Lung (tissue), 11 donors: ENCODE measurements at regions not wholly inside any gene's neighbourhood (a gene's known extent, or its start where the extent isn't known, plus 50 kb on each side); places are given as distances from the start of the nearest gene placed in this dataset.

Experiments used
- ATAC-seq: fragments of 200-7000 bp; cut with Tn5 transposase; one replicate; pipeline ENCODE4 v1.9.1; 2020; ENCODE audit warnings: moderate number of reproducible peaks; ENCODE audit not compliant: insufficient read depth, low FRiP score
- DNase-seq, 3 donors: peaks; one replicate each; pipeline ENCODE4 v3.0.0-alpha.2; 2013 to 2017
- H3K27ac ChIP-seq, 2 donors: one replicate each; pipeline ENCODE4 v1.5.1; 2013; ENCODE audit warnings: mild to moderate bottlenecking in 2 of 2, moderate library complexity in 2 of 2, control low read depth in 1 of 2, inconsistent platforms in 1 of 2, low read depth in 1 of 2, low read length in 1 of 2
- H3K27me3 ChIP-seq, 3 donors: one replicate each; pipeline ENCODE4 v1.5.1; 2013; ENCODE audit warnings: low read length in 2 of 3; ENCODE audit not compliant: control insufficient read depth in 3 of 3, insufficient read depth in 3 of 3
- H3K36me3 ChIP-seq, 4 donors: one replicate each; pipeline ENCODE4 v1.5.1; 2013; ENCODE audit warnings: low read length in 4 of 4, mild to moderate bottlenecking in 1 of 4, moderate library complexity in 1 of 4; ENCODE audit not compliant: control insufficient read depth in 4 of 4, insufficient read depth in 4 of 4
- H3K4me1 ChIP-seq, 5 donors: one replicate each; pipeline ENCODE4 v1.5.1; 2013; ENCODE audit warnings: low read length in 5 of 5, mild to moderate bottlenecking in 2 of 5, moderate library complexity in 1 of 5; ENCODE audit not compliant: control insufficient read depth in 5 of 5, insufficient read depth in 5 of 5
- H3K4me3 ChIP-seq: one replicate; pipeline ENCODE4 v1.5.1; 2013; ENCODE audit warnings: mild to moderate bottlenecking, control low read depth, moderate library complexity
- H3K9ac ChIP-seq, 2 donors: one replicate each; pipeline ENCODE4 v1.5.1; 2013; ENCODE audit warnings: low read length in 2 of 2, control low read depth in 1 of 2; ENCODE audit not compliant: insufficient read depth in 1 of 2
- H3K9me3 ChIP-seq, 4 donors: one replicate each; pipeline ENCODE4 v1.5.1; 2013; ENCODE audit warnings: low read length in 3 of 4, mild to moderate bottlenecking in 1 of 4, moderate library complexity in 1 of 4; ENCODE audit not compliant: control insufficient read depth in 4 of 4, insufficient read depth in 3 of 4
- WGBS, 2 donors: extraction: QIAGEN DNeasy Blood & Tissue Kit; methylation state at CpG; one replicate each; pipeline ENCODE4 v1.1.7; 2013; 5-methylcytosine and 5-hydroxymethylcytosine counted together
- TF ChIP-seq, protein P1 (sequence below): IDR thresholded peaks from 2 replicates; pipeline ENCODE4 v1.5.1; 2012; ENCODE audit warnings: mild to moderate bottlenecking; ENCODE audit errors: control extremely low read depth, extremely low read depth
- donor health status: control.
- donor health status: control.
- donor health status: Bipolar disorder and iron deficiency.
- donor health status: healthy.
- donor health status: DM: yes; HTN: yes; CAD: no.

DNA sequence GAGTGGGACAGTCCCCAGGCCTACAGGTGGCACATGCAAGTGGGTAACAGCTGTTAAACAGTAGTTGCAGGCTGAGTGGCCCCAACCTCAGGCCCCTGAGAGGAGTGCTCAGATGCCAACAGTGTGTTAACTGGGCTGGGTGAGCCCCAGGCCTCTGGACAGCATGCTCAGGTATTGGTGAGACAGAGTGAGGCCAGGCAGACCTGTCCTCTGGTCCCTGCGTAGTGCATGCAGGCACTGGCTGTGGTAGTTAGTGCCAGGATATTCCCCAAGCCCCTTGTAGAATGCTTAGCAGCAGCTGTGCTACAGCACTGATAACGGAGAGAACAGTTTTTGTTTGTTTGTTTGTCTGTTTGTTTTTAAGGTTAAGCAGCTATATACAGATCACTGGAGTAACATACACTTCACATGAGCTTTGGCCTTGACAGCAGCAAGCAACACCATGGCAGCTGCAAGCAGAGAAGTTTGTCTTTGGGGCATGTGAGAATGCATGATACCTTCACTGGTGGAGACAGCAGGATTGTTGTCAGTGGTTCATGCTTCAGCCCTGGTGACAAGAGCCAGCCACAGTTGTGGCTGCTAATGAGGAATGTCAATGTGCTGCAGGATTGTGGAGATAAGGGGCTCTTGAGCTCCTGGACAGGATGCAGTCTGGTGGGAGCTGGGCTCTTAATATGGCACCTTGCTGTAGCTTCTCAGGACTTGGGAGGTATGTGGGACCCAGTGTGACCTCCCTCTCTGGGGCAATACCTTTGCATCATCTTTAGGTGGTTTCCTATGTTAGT is 614.4 kb downstream of the CDH11 start:
- WGBS, 2 donors = 87 to 95% methylated on average over 2 of the region's 2 CpGs
- Histone ChIP-seq H3K36me3 (no peaks in the 10 kb centered on the region), H3K9me3 (peaks cover 0 to 6% (median 1%) of the 10 kb centered on the region in 4 donors), H3K27ac (no peak overlapping the region), H3K9ac (no peak overlapping the region), H3K4me3 (no peak overlapping the region), H3K4me1 (no peaks in the 10 kb centered on the region), H3K27me3 (no peaks in the 10 kb centered on the region)
- ATAC-seq (no peak), DNase-seq (no peak)
- TF ChIP-seq, protein P1, sequence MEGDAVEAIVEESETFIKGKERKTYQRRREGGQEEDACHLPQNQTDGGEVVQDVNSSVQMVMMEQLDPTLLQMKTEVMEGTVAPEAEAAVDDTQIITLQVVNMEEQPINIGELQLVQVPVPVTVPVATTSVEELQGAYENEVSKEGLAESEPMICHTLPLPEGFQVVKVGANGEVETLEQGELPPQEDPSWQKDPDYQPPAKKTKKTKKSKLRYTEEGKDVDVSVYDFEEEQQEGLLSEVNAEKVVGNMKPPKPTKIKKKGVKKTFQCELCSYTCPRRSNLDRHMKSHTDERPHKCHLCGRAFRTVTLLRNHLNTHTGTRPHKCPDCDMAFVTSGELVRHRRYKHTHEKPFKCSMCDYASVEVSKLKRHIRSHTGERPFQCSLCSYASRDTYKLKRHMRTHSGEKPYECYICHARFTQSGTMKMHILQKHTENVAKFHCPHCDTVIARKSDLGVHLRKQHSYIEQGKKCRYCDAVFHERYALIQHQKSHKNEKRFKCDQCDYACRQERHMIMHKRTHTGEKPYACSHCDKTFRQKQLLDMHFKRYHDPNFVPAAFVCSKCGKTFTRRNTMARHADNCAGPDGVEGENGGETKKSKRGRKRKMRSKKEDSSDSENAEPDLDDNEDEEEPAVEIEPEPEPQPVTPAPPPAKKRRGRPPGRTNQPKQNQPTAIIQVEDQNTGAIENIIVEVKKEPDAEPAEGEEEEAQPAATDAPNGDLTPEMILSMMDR = no peak

- ATAC-seq (no peak), DNase-seq (no peak)
- TF ChIP-seq, protein P1 = no peak
- no peak overlapping the region for H3K9ac ChIP-seq
- no peak overlapping the region for H3K27ac ChIP-seq
- no peak overlapping the region for H3K4me3 ChIP-seq
- no peaks in the 10 kb centered on the region for H3K27me3 ChIP-seq
- no peaks in the 10 kb centered on the region for H3K36me3 ChIP-seq
- H3K9me3 ChIP-seq = no peaks in the 10 kb centered on the region
- WGBS, 2 donors = 91 to 93% methylated on average over 1 of the region's 1 CpG
- H3K4me1 ChIP-seq = no peaks in the 10 kb centered on the region
Observed at GRCh38 chr16:64499211-64499610, 622.7 kb downstream of the CDH11 start.

GRCh38 chr16:64498363-64498762 is 623.5 kb downstream of the CDH11 start:
- H3K9me3 ChIP-seq = no peaks in the 10 kb centered on the region
- no peaks in the 10 kb centered on the region for H3K4me1 ChIP-seq
- ATAC-seq (no peak), DNase-seq (no peak)
- no peaks in the 10 kb centered on the region for H3K27me3 ChIP-seq
- WGBS, 2 donors = 82 to 89% methylated on average over 2 of the region's 2 CpGs
- H3K9ac ChIP-seq = no peak overlapping the region
- no peak overlapping the region for H3K27ac ChIP-seq
- TF ChIP-seq, protein P1 = no peak
- H3K4me3 ChIP-seq = no peak overlapping the region
- no peaks in the 10 kb centered on the region for H3K36me3 ChIP-seq

- TF ChIP-seq, protein P1 = no peak
- ATAC-seq (no peak), DNase-seq (no peak)
- Histone ChIP-seq H3K36me3 (no peaks in the 10 kb centered on the region), H3K9me3 (no peaks in the 10 kb centered on the region), H3K27me3 (no peaks in the 10 kb centered on the region), H3K4me3 (no peak overlapping the region), H3K27ac (no peak overlapping the region), H3K4me1 (no peaks in the 10 kb centered on the region), H3K9ac (no peak overlapping the region)
- 59 to 68% methylated on average over 2 of the region's 2 CpGs for WGBS, 2 donors
Observed at GRCh38 chr16:64493709-64494108, 628.2 kb downstream of the CDH11 start.
